B cell (primary cell): ENCODE measurements at regions not wholly inside any gene's neighbourhood (a gene's known extent, or its start where the extent isn't known, plus 50 kb on each side); places are given as distances from the start of the nearest gene placed in this dataset.

Experiments used
- CTCF ChIP-seq: fragments of 200-600 bp; IDR thresholded peaks from one replicate; pipeline ENCODE4 v1.8.0; 2022; ENCODE audit warnings: antibody characterized with exemption, mild to moderate bottlenecking
- EZH2 ChIP-seq: IDR thresholded peaks from 2 replicates; pipeline ENCODE4 v1.6.1; 2012; ENCODE audit warnings: borderline replicate concordance, low read depth, mild to moderate bottlenecking, moderate library complexity, low read length; ENCODE audit not compliant: insufficient read depth, poor library complexity, severe bottlenecking

- TF ChIP-seq CTCF (no peak), EZH2 (no peak)
Observed at GRCh38 chr3:28069438-28069837, 172.0 kb upstream of the CMC1 start.
